ENCODE measurements at regions not wholly inside any gene's neighbourhood (a gene's known extent, or its start where the extent isn't known, plus 50 kb on each side); places are given as distances from the start of the nearest gene placed in this dataset.

- no peak for TF ChIP-seq POLR2AphosphoS5 (IDR thresholded peaks at IDR 0.05; ENCODE audit: low read depth, low read length)
- no peak for TF ChIP-seq REST (IDR thresholded peaks at IDR 0.05; ENCODE audit: insufficient read depth in 1 of 2, low read depth in 2 of 2, low read length in 2 of 2)
- no peak for TF ChIP-seq TAF1 (IDR thresholded peaks at IDR 0.05; ENCODE audit: borderline replicate concordance, insufficient read depth, low read length)
- TF ChIP-seq FOXP2 (optimal IDR thresholded peaks at IDR 0.05; ENCODE audit: borderline replicate concordance, extremely low read depth, extremely low read length, insufficient read depth) = no peak
- no peak for TF ChIP-seq SIN3A (IDR thresholded peaks at IDR 0.05; ENCODE audit: borderline replicate concordance, insufficient read depth, low read length)
These were observed 1247.6 kb downstream of the PCDH17 start for GRCh38 chr13:58879114-58879513.
